SIG-M5 (cell line): ENCODE measurements at regions not wholly inside any gene's neighbourhood (a gene's known extent, or its start where the extent isn't known, plus 50 kb on each side); places are given as distances from the start of the nearest gene placed in this dataset.
"Not testable (repeated sequence)": the region's sequence is repeated elsewhere in the genome, so short reads cannot be mapped to it uniquely, and the experiment has no call there.

Source experiments
- DNase-seq: peaks from one replicate; lab custom pipeline; 2025; lab: John Stamatoyannopoulos, UW

DNA sequence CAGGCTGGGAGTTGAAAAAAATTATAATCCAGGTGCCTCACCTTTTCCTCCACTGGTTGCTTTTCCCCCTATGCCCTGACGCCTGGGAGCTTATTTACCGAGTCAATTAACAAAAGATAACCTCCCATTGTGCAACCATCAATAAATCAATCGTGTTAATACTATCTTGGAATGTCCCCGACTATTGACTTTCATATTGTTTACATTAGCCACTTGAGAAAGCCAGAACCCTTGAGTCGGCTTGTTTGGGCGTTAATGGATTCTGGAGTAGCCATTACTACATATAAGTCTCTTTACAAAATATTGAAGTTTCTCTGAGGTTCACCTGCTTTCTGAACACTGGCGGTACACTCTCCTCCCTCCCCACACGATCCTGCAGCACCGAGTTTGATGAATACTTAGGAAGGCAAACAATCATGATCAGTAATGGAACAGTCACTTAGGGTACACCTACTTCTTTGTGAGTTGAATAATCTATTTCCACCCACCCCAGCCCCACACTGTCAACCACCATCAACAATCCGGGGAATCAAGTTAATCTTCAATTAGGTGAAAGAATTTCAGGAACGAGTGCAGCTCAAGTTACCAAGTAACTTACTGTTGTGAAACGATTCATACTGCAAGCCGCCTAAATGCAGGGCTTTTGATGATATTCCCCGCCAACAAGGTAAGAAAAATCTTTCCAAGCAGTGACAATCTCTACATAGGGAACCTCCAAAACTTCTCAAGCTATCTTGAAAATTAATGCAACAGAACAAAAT, 159.3 kb upstream of the NR2F2 start:
- DNase-seq = no peak

DNA sequence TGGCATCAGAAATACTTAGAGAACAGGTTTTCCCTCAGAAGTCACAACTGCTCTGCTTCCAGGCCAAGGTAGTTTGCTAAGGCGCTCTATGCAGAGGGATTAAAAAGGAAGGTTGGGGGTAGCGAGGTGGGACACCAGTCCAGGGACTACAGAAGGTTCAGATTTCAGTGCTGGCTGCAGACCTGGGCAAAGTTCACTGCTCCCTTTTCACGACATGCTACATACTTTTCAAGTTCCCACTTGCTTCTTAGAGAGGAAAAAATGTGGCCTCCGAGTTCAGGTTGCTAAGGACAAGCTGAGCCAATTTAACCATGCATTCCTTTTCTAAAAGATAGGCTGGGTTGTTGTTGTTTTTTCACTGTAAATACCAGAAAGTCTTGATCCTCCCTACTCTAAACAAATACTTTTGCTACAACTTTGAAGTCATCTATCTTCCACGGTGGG, 158.6 kb upstream of the NR2F2 start:
- no peak for DNase-seq

- no peak for DNase-seq
Observed at GRCh38 chr15:96172417-96172816, 158.1 kb upstream of the NR2F2 start.

GRCh38 chr15:96176831-96177230, 153.7 kb upstream of the NR2F2 start:
- DNase-seq = no peak

GRCh38 chr15:96177279-96177678, 153.2 kb upstream of the NR2F2 start:
- no peak for DNase-seq

DNA sequence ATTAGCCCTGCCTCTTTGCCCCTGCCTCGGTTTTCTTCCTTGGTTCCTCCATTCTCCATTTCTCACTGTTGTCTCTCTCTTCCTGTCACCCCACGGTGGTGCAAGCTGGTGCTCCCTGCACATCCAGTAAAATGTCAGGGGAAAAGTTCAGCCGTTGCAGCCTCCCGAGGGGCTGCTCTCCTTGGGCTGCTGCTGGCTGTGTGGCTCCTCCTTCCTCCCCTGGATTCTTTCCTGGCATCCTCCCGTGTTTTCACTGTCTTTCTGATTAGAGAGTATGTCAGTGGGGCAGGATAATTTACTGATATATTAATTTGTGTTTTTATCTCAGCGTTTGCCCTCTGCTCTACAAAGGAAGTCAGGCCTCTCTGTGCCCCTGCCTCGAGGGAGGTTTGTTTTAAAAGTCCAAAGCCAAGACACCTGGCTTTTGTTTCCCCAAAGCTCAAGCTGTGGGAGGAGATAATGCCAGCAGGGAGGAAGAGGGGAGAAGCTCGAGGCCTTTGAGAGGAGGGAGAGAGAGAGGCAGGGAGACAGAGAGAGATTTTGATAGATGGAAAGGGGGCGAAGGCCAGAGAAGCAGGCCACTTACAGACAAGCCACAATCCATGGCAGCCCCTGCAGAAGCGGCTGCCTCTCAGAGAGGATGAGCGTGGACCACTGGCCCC, 150.3 kb upstream of the NR2F2 start:
- DNase-seq = no peak

GRCh38 chr15:96181217-96181616, 149.3 kb upstream of the NR2F2 start:
- no peak for DNase-seq

DNA sequence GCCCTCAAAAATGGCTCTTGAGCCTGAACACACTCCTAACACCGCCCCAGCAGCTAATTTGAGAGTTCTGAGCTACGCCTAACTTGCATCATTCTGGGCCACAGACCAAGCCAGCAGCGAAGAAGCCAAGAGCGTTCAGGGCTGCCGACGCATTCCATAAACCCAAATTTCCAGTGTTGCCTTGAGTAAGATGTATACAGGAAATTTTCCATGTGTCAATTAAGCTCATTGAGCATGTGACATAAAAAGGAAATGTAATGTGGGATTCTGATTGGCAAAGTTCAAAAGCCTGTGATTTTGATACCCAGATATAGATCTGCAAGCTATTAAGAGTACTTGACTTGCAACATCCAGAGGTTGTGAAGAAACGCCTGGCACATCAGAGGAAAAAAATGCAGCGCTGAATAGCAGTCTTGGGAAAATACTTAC, 148.6 kb upstream of the NR2F2 start:
- DNase-seq = no peak

- DNase-seq = no peak
Observed at GRCh38 chr15:96182736-96183513, 147.6 kb upstream of the NR2F2 start.

DNA sequence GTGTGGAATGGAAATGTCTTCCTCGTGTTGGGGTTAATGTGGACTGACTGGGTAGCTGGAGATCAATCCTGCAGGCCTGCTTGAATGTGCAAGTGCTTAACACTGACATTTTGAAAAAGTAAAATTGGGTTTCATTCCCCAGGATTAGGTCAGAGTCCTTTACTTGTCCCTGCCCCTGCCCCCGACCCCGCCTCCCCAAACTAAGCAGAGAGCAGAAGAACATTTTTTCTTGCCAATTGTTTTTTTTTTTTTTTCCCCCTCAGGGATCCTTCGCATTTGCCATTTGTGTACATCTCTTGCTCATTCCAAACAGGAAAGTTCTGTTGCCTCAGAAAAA, 147.0 kb upstream of the NR2F2 start:
- no peak for DNase-seq

- DNase-seq = no peak
Observed at GRCh38 chr15:96183867-96184266, 146.6 kb upstream of the NR2F2 start.

DNA sequence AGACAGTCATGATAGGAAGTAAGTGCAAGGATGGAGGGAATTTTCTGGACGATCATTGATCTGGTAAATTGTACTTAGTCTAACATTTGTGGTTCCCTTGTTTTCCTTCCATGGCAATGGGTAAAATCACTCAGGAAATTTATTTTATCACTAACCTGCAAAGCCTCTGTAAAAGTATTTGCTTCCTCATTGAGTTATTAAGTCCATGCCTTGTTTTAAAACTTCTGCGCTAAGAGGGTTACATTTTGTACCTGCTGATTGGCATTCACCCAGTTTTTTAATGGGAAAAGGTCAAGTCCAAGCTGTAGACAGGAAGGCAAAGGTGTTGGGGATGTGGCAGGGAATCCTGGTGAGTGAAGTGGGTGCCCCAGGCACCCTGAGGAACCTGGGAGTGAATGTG, 146.2 kb upstream of the NR2F2 start:
- DNase-seq = no peak

DNA sequence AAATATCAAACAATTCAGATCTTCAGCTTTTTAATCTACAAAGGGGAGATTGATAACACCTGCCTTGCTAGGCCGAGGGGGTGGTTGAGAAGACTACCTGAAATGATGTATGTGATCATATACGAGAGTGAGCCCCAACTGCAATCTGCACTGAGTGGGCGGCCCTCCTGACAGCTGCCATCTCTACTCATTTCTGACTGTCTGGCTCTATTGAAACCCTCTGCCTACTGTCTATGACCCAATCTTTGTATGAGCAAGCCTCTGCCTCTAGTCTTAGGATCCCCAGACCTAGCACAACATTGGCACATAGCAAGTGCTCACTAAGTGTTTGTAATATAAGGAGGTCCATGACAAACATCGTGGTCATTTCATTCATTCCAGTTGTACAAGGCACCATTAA, 144.4 kb upstream of the NR2F2 start:
- DNase-seq = no peak

DNA sequence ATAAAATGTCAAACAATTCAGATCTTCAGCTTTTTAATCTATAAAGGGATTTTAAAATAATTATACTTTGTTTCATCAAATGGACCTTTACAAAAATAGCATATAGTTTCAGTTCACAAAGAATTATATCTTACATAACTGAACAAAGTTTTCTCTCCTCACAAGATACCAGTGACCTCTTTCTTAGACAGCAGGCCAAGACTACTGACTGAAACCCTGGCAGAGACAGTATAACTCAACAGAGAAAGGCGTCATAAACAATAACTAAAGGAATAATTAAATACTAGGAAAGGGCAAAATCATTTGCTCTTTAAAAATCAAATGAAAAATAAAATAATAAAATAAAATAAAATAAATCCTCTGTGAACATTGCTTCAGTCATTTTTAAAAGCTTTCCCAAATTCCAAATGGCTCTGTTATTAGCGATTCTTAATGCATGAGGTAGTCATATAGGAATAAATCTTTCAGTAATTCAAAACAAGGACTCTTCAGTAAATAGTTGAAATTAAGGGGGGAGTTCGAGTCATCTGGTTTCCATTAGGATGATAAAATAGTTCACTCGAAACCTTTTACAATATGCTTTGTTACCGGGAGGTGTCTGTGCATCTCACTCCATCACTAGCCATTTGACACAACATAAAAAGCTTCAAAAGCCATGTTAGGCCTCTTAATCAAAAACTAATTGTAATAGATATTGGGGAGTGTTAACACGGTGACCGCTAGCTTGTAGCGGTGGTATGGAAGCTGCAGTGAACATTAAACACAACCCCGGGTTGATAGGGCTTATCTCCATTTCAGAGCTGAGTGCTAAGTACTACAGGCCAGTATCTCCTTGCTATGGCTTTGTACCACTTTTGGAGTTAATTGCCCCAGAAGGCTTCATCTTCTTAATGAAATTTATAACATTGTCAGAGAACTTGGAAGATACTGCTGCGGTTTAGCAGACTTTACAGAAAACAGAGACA, 142.9 kb upstream of the NR2F2 start:
- DNase-seq = no peak

- no peak for DNase-seq
Observed at GRCh38 chr15:96197721-96198120, 132.8 kb upstream of the NR2F2 start.

DNA sequence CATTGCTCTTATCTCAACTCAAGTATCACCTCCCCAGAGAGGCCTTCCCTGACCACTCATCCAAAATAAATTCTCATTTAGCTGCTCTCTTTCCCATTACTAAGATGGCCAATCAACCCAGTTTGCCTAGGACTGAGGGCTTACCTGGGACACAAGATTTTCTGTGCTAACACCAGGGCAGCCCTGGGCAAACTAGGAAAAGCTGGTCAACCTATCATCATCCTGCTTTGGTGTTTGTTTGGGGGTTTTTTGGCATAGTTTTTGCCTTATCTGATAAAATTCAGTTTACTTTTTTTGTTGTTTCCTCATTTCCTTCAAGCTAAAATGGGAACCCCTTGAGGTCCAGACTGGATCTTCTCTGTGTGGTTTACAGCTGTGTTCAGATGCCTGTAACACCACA, 131.4 kb upstream of the NR2F2 start:
- DNase-seq = no peak

GRCh38 chr15:96200357-96200967, 130.0 kb upstream of the NR2F2 start:
- no peak for DNase-seq

DNA sequence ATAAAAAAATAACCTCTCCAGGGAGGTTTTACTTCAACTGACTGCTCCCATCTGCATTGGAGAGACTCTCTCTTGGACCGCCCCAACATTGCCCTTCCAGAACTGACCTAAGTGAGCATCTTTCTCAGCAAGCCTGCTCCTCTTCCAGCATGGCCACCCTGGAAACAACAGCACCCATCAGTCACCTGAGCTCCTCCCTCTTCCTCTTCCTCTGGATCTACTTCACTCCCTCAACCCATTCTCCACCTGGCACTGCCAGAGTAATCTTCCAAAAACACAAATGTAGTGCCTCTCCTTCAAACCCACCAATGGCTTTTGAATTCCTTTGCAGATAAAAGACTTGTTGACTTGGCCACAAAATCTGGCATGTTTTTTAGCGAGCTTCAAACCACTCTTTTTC, 128.8 kb upstream of the NR2F2 start:
- no peak for DNase-seq

GRCh38 chr15:96205588-96205987, 124.9 kb upstream of the NR2F2 start:
- not testable (repeated sequence) for DNase-seq

DNA sequence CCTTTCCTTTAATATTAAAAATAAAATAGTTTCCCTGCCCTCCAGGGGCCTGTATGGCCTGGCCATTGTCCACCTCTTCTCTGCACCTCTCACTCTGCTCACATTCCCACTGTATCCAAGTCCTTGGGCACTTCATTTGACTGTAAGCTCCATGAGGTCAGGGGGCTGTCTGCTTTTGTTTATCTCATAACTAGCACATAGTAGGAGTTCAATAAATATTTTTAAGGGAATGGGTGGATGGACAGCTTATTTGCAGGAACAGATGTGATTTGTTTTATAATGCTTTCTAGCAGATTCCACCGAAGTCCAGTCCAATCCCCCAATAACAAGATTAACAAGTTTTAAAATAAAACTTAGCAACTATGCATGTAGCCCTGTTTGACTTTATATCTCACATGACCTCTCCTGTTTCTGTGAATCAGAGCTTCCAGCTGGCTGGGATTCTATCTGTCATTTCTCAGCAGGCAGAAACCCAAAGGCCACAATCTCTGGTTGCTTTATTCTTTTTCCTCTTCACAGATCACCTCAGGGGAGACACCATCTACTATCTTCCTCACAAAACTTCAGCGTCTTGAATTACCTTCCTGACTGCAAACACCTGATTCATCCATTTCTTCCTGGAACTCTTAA, 123.0 kb upstream of the NR2F2 start:
- no peak for DNase-seq

- no peak for DNase-seq
Observed at GRCh38 chr15:96209285-96209735, 121.2 kb upstream of the NR2F2 start.
